Mesothelial cell of epicardium (in vitro differentiated cells): ENCODE measurements at regions not wholly inside any gene's neighbourhood (a gene's known extent, or its start where the extent isn't known, plus 50 kb on each side); places are given as distances from the start of the nearest gene placed in this dataset.

Experiments used
- DNase-seq, 2 experiments: peaks; one replicate each; pipeline ENCODE4 v3.0.0; 2021; ENCODE audit warnings: low spot score in 2 of 2; ENCODE audit not compliant: unreplicated experiment in 2 of 2
- H3K27ac Mint-ChIP-seq: 2 replicates; pipeline ENCODE4 v1.8.0; 2021; ENCODE audit warnings: mixed read lengths
- H3K27me3 Mint-ChIP-seq: 2 replicates; pipeline ENCODE4 v1.8.0; 2021; ENCODE audit warnings: low read depth, mixed read lengths
- H3K36me3 Mint-ChIP-seq: 2 replicates; pipeline ENCODE4 v1.8.0; 2021; ENCODE audit warnings: mixed read lengths
- H3K4me1 Mint-ChIP-seq: 2 replicates; pipeline ENCODE4 v1.8.0; 2021; ENCODE audit warnings: mixed read lengths
- H3K4me3 Mint-ChIP-seq: 2 replicates; pipeline ENCODE4 v1.8.0; 2021; ENCODE audit warnings: mild to moderate bottlenecking, moderate library complexity, mixed read lengths
- H3K9me3 Mint-ChIP-seq: 2 replicates; pipeline ENCODE4 v1.8.0; 2021; ENCODE audit warnings: mixed read lengths
- CTCF ChIP-seq: fragments of 200-600 bp; sonication (generic); IDR thresholded peaks from one replicate; pipeline ENCODE4 v1.5.0; 2021; ENCODE audit warnings: antibody characterized with exemption; ENCODE audit not compliant: unreplicated experiment

DNA sequence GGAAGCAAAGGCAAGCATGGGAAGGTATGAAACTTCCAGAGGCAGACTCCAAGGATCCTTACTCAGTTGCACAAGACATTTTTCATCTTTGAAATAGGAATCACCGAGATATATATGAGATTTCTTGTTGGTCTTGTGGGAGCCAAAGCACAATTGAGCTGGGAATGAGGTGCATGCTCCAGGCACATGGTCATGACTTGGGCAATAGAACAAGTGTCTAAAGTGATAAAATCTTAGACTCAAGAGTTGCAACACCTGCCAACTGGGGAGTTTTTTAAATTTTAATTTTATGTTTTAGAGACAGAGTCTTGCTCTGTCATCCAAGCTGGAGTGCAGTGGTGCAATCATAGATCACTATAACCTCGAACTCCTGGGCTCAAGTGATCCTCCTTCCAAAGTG is 169.5 kb upstream of the ADCY1 start:
- H3K36me3 Mint-ChIP-seq, result no peaks in the 10 kb centered on the region
- no peaks in the 10 kb centered on the region for H3K4me1 Mint-ChIP-seq
- TF ChIP-seq CTCF, result no peak
- no peak overlapping the region for H3K27ac Mint-ChIP-seq
- H3K4me3 Mint-ChIP-seq, result no peak overlapping the region
- peaks cover 10% of the 10 kb centered on the region for H3K9me3 Mint-ChIP-seq
- no peak for DNase-seq
- peaks cover 44% of the 10 kb centered on the region for H3K27me3 Mint-ChIP-seq

- no peak for TF ChIP-seq CTCF
- Mint-ChIP-seq H3K27ac (no peak overlapping the region), H3K9me3 (peaks cover 17% of the 10 kb centered on the region), H3K4me1 (no peaks in the 10 kb centered on the region), H3K36me3 (no peaks in the 10 kb centered on the region), H3K27me3 (peaks cover 39% of the 10 kb centered on the region), H3K4me3 (no peak overlapping the region)
- DNase-seq, result no peak
Observed at GRCh38 chr7:45407730-45408408, 166.3 kb upstream of the ADCY1 start.

DNA sequence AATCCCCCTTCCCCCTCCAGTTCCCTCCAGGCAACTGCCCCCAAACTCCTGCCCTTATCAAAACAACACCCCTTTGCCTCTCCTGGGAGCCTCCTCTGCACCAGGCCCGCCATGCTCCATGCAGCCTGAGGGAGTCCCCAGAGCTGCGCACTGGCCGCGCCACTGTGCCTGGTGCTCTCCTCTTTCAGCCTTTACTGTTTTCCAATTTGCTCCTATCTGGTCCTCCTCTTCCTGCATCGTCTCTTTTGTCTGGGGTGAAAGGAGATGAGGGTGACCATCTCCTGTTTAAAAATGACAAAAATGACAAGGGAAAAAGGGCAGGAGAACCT is 165.8 kb upstream of the ADCY1 start:
- Mint-ChIP-seq H3K4me3 (no peak overlapping the region), H3K27ac (no peak overlapping the region), H3K4me1 (no peaks in the 10 kb centered on the region), H3K9me3 (peaks cover 14% of the 10 kb centered on the region), H3K36me3 (no peaks in the 10 kb centered on the region), H3K27me3 (peaks cover 38% of the 10 kb centered on the region)
- DNase-seq, result no peak
- no peak for TF ChIP-seq CTCF

GRCh38 chr7:45410893-45411292 is 163.3 kb upstream of the ADCY1 start:
- TF ChIP-seq CTCF, result no peak
- H3K27me3 Mint-ChIP-seq, result peaks cover 25% of the 10 kb centered on the region
- peaks cover 9% of the 10 kb centered on the region for H3K9me3 Mint-ChIP-seq
- H3K4me3 Mint-ChIP-seq, result no peak overlapping the region
- no peaks in the 10 kb centered on the region for H3K36me3 Mint-ChIP-seq
- H3K4me1 Mint-ChIP-seq, result no peaks in the 10 kb centered on the region
- DNase-seq, result no peak
- H3K27ac Mint-ChIP-seq, result no peak overlapping the region

DNA sequence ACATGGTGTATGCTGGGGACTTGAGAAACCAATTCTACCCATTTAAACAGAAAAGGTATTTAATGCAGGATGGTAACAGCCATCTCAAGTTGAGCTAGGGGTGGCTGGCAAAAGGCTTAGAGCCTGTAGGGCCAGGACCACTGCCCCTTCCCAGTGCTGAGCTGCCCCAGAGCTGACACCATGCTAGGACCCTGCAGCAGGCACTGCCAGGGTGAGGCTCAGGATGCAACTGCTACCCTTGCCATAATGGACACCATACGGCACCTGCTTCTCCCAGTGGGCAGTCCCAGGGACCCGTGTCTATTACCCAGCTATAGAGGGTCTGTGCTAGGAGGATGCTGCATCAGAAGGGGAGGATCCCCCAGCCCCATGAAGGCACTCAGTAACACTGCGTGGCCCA is 160.7 kb upstream of the ADCY1 start:
- no peak for TF ChIP-seq CTCF
- DNase-seq, result no peak
- H3K27me3 Mint-ChIP-seq, result peaks cover 23% of the 10 kb centered on the region
- H3K4me3 Mint-ChIP-seq, result no peak overlapping the region
- no peaks in the 10 kb centered on the region for H3K36me3 Mint-ChIP-seq
- no peak overlapping the region for H3K27ac Mint-ChIP-seq
- H3K4me1 Mint-ChIP-seq, result no peaks in the 10 kb centered on the region
- H3K9me3 Mint-ChIP-seq, result peaks cover 9% of the 10 kb centered on the region

- H3K27ac Mint-ChIP-seq, result no peak overlapping the region
- no peak overlapping the region for H3K4me3 Mint-ChIP-seq
- no peak for TF ChIP-seq CTCF
- H3K36me3 Mint-ChIP-seq, result no peaks in the 10 kb centered on the region
- peaks cover 17% of the 10 kb centered on the region for H3K27me3 Mint-ChIP-seq
- DNase-seq, result no peak
- peaks cover 9% of the 10 kb centered on the region for H3K9me3 Mint-ChIP-seq
- no peaks in the 10 kb centered on the region for H3K4me1 Mint-ChIP-seq
Observed at GRCh38 chr7:45414226-45414625, 159.9 kb upstream of the ADCY1 start.
